ENCODE measurements at regions not wholly inside any gene's neighbourhood (a gene's known extent, or its start where the extent isn't known, plus 50 kb on each side); places are given as distances from the start of the nearest gene placed in this dataset.

- TF ChIP-seq CTCF (conservative IDR thresholded peaks at IDR 0.05) (no peak), ZFX (IDR thresholded peaks at IDR 0.05) (no peak)
Observed at GRCh38 chr1:222919478-222919865, 104.6 kb downstream of the DISP1 start.
